COLO668 (cell line): ENCODE measurements at regions not wholly inside any gene's neighbourhood (a gene's known extent, or its start where the extent isn't known, plus 50 kb on each side); places are given as distances from the start of the nearest gene placed in this dataset.

Source experiments
- DNase-seq: peaks from one replicate; lab custom pipeline; 2025; ENCODE audit not compliant: unreplicated experiment; lab: John Stamatoyannopoulos, UW

- no peak for DNase-seq
These were observed 97.3 kb downstream of the PDGFA start for GRCh38 chr7:422191-422885.

- no peak for DNase-seq
These were observed 96.8 kb downstream of the PDGFA start for GRCh38 chr7:422886-423225.

GRCh38 chr7:423312-424260, 96.1 kb downstream of the PDGFA start:
- DNase-seq = no peak

- peak; percentile 46 for DNase-seq
These were observed 95.2 kb downstream of the PDGFA start for GRCh38 chr7:424301-424935.

- no peak for DNase-seq
These were observed 94.5 kb downstream of the PDGFA start for GRCh38 chr7:424961-425793.

- DNase-seq = no peak
These were observed 93.9 kb downstream of the PDGFA start for GRCh38 chr7:425794-426188.

GRCh38 chr7:426510-426909, 93.1 kb downstream of the PDGFA start:
- no peak for DNase-seq

GRCh38 chr7:427506-428103, 92.0 kb downstream of the PDGFA start:
- no peak for DNase-seq

- no peak for DNase-seq
These were observed 91.3 kb downstream of the PDGFA start for GRCh38 chr7:428387-428786.

GRCh38 chr7:428927-429827, 90.5 kb downstream of the PDGFA start:
- DNase-seq = no peak

- DNase-seq = no peak
These were observed 89.8 kb downstream of the PDGFA start for GRCh38 chr7:429828-430180.

- no peak for DNase-seq
These were observed 88.6 kb downstream of the PDGFA start for GRCh38 chr7:431041-431440.

GRCh38 chr7:431658-432111, 88.0 kb downstream of the PDGFA start:
- DNase-seq = no peak

GRCh38 chr7:432256-432655, 87.4 kb downstream of the PDGFA start:
- DNase-seq = no peak

- no peak for DNase-seq
These were observed 86.7 kb downstream of the PDGFA start for GRCh38 chr7:432933-433332.

GRCh38 chr7:433558-433957, 86.1 kb downstream of the PDGFA start:
- DNase-seq = no peak

- DNase-seq = peak; percentile 50
These were observed 84.6 kb downstream of the PDGFA start for GRCh38 chr7:434891-435629.

- DNase-seq = peak; percentile 56
These were observed 83.8 kb downstream of the PDGFA start for GRCh38 chr7:435630-436366.
